ENCODE measurements at regions not wholly inside any gene's neighbourhood (a gene's known extent, or its start where the extent isn't known, plus 50 kb on each side); places are given as distances from the start of the nearest gene placed in this dataset.

DNA sequence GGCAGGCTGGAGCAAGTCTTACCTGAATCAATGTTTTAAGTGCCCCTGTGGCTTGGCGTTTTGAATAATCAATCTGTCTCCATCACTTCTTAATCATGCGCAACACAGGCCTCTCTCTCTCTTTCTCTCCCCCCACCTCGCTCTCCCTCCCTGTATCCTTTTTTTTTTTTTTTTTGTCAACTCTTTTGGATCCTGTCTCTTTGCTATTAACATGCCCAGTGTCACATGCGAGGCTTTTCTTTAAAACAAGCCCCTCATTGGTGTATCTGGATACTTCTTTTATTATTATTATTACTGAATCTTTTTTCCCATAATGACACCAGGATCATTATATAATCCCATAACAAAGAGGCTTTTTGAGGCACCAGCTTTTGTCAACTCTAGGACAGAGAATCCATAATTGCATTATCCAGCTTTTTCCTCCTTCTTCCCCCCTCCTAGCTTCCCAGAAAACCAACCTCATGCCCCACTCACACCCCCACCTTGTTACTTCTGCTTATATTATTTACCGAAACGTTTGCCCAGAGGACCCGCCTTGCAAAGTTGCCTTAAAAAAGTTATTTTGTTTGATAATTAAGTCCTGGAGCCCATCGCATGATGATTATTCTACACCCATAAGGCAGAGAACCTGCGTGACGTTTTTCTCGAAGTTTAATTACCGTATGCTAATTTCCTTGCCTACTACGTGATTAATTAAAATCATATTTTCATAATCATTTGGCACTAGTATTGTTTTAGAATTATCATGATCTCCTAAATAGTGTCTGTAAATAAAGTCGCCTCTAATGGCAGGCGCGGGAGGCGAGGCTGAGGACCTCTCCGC lies 148.1 kb upstream of the ZNF536 start:
- Mint-ChIP-seq H3K4me3 (ENCODE audit: unreplicated experiment) (peak overlapping the region; percentile 70), H3K27ac (ENCODE audit: unreplicated experiment) (no peak overlapping the region), H3K27me3 (ENCODE audit: low read depth, unreplicated experiment) (peaks cover 61% of the 10 kb centered on the region), H3K36me3 (ENCODE audit: low read depth, unreplicated experiment) (no peaks in the 10 kb centered on the region), H3K4me1 (ENCODE audit: low read depth, unreplicated experiment) (peaks cover 9% of the 10 kb centered on the region), H3K9me3 (ENCODE audit: unreplicated experiment) (no peaks in the 10 kb centered on the region)
- Histone ChIP-seq H3K9ac (ENCODE audit: low read length) (no peak overlapping the region), H3K27ac (ENCODE audit: low read depth, low read length) (no peak overlapping the region), H2AFZ (ENCODE audit: low read depth, low read length) (no peak overlapping the region), H3K4me2 (ENCODE audit: low read length) (peak overlapping the region; percentile 74), H3K4me1 (ENCODE audit: insufficient read depth, low read length) (peaks cover 12% of the 10 kb centered on the region), H3K79me2 (ENCODE audit: insufficient read depth, low read length) (no peaks in the 10 kb centered on the region), H3K27me3 (ENCODE audit: insufficient read depth, low read length) (peaks cover 40% of the 10 kb centered on the region), H4K20me1 (ENCODE audit: insufficient read depth, low read length) (no peaks in the 10 kb centered on the region), H3K36me3 (ENCODE audit: insufficient read depth, low read length) (no peaks in the 10 kb centered on the region), H3K4me3 (ENCODE audit: insufficient read depth, low read depth, low read length) (no peak overlapping the region), H3K9me3 (ENCODE audit: insufficient read depth, low read depth, low read length) (no peaks in the 10 kb centered on the region)
- TF ChIP-seq EZH2 (IDR thresholded peaks at IDR 0.05; ENCODE audit: insufficient read depth, low read length) (no peak), CTCF (IDR thresholded peaks at IDR 0.05; ENCODE audit: insufficient read depth, low read depth, low read length) (no peak)
- no peak for DNase-seq (ENCODE audit: low read depth)
- FAIRE-seq: no peak

DNA sequence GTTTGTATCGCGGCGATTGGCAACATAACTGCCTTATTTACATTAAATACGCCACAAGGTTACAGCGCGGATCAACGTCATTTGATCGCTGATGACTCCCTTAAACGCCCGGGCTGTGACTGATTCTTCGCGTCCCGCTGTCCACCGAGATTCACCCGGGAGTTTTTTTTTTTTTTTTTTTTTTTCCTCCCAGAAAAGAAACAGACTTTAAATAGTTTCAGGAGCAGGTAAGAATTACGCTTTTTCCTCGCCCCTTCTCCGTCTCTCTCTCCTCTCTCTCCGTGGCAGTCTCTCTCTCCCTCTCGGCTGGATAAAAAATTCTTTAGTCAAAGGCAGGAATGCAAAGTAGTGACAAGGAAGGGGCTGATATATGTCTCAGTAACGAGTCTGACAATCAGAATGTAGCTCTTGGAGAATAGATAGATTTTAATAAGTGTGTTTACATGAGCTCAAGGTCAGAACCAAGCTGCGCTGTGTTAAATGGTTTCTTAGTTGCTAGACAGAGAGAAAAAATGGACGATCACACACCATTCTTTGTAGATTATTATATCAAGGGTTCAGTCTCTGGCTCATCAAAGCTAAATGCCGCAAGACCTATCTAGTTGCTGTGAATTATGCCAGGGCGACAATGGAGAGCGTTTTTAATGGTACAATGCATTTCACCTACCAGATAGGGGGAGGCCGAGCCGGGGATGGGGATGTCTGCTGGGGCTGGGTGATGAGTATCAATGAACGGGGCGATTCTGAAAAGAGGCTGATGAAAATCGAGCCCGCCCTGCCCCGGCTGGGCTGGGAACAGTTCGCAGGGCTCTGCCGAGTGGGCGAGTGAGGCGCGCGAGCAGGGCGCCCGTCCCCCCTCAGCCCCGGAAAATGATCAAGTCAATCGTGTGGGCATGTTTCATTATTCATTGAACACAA lies 147.2 kb upstream of the ZNF536 start:
- no peak for DNase-seq (ENCODE audit: low read depth)
- Histone ChIP-seq H3K27me3 (ENCODE audit: insufficient read depth, low read length) (peaks cover 49% of the 10 kb centered on the region), H3K36me3 (ENCODE audit: insufficient read depth, low read length) (no peaks in the 10 kb centered on the region), H3K4me2 (ENCODE audit: low read length) (peak overlapping the region; percentile 74), H3K4me1 (ENCODE audit: insufficient read depth, low read length) (peaks cover 12% of the 10 kb centered on the region), H2AFZ (ENCODE audit: low read depth, low read length) (no peak overlapping the region), H3K27ac (ENCODE audit: low read depth, low read length) (no peak overlapping the region), H3K4me3 (ENCODE audit: insufficient read depth, low read depth, low read length) (no peak overlapping the region), H3K9ac (ENCODE audit: low read length) (peak overlapping the region; percentile 18), H4K20me1 (ENCODE audit: insufficient read depth, low read length) (no peaks in the 10 kb centered on the region), H3K79me2 (ENCODE audit: insufficient read depth, low read length) (no peaks in the 10 kb centered on the region), H3K9me3 (ENCODE audit: insufficient read depth, low read depth, low read length) (no peaks in the 10 kb centered on the region)
- Mint-ChIP-seq H3K4me3 (ENCODE audit: unreplicated experiment) (peak overlapping the region; percentile 70), H3K9me3 (ENCODE audit: unreplicated experiment) (no peaks in the 10 kb centered on the region), H3K27ac (ENCODE audit: unreplicated experiment) (no peak overlapping the region), H3K27me3 (ENCODE audit: low read depth, unreplicated experiment) (peaks cover 57% of the 10 kb centered on the region), H3K4me1 (ENCODE audit: low read depth, unreplicated experiment) (peaks cover 9% of the 10 kb centered on the region), H3K36me3 (ENCODE audit: low read depth, unreplicated experiment) (no peaks in the 10 kb centered on the region)
- TF ChIP-seq EZH2 (IDR thresholded peaks at IDR 0.05; ENCODE audit: insufficient read depth, low read length) (peak; percentile 43), CTCF (IDR thresholded peaks at IDR 0.05; ENCODE audit: insufficient read depth, low read depth, low read length) (no peak)
- FAIRE-seq: no peak
